Bronchial epithelial cell (primary cell): ENCODE measurements at regions not wholly inside any gene's neighbourhood (a gene's known extent, or its start where the extent isn't known, plus 50 kb on each side); places are given as distances from the start of the nearest gene placed in this dataset.

Source experiments
- DNase-seq: peaks from one replicate; pipeline ENCODE4 v3.0.0-alpha.2; 2010; ENCODE audit warnings: low read depth
- FAIRE-seq: peaks from 2 replicates; lab custom pipeline; 2011; peaks lifted over from hg19 to GRCh38; lab: Jason Lieb, UNC
- H3K27me3 ChIP-seq: 2 replicates; pipeline ENCODE4 v1.5.1; 2011; ENCODE audit warnings: low read length; ENCODE audit not compliant: control insufficient read depth, insufficient read depth
- H3K36me3 ChIP-seq: 2 replicates; pipeline ENCODE4 v1.5.1; 2011; ENCODE audit warnings: low read length; ENCODE audit not compliant: control insufficient read depth, insufficient read depth
- H3K4me3 ChIP-seq: 2 replicates; pipeline ENCODE4 v1.5.1; 2011; ENCODE audit warnings: mild to moderate bottlenecking, low read depth, low read length, control low read depth
- TF ChIP-seq, protein P1 (sequence below): IDR thresholded peaks from 2 replicates; pipeline ENCODE4 v1.5.1; 2011; ENCODE audit warnings: mild to moderate bottlenecking, moderate library complexity, low read length, control low read depth, inconsistent platforms; ENCODE audit not compliant: insufficient read depth, severe bottlenecking

GRCh38 chr1:199466961-199467360 is 560.5 kb upstream of the NR5A2 start:
- H3K4me3 ChIP-seq: no peak overlapping the region
- TF ChIP-seq, protein P1, sequence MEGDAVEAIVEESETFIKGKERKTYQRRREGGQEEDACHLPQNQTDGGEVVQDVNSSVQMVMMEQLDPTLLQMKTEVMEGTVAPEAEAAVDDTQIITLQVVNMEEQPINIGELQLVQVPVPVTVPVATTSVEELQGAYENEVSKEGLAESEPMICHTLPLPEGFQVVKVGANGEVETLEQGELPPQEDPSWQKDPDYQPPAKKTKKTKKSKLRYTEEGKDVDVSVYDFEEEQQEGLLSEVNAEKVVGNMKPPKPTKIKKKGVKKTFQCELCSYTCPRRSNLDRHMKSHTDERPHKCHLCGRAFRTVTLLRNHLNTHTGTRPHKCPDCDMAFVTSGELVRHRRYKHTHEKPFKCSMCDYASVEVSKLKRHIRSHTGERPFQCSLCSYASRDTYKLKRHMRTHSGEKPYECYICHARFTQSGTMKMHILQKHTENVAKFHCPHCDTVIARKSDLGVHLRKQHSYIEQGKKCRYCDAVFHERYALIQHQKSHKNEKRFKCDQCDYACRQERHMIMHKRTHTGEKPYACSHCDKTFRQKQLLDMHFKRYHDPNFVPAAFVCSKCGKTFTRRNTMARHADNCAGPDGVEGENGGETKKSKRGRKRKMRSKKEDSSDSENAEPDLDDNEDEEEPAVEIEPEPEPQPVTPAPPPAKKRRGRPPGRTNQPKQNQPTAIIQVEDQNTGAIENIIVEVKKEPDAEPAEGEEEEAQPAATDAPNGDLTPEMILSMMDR: no peak
- FAIRE-seq (no peak), DNase-seq (no peak)
- H3K36me3 ChIP-seq: no peaks in the 10 kb centered on the region
- no peaks in the 10 kb centered on the region for H3K27me3 ChIP-seq

GRCh38 chr1:199472018-199472417 is 555.5 kb upstream of the NR5A2 start:
- Histone ChIP-seq H3K36me3 (no peaks in the 10 kb centered on the region), H3K27me3 (no peaks in the 10 kb centered on the region), H3K4me3 (no peak overlapping the region)
- TF ChIP-seq, protein P1: no peak
- FAIRE-seq (no peak), DNase-seq (no peak)

DNA sequence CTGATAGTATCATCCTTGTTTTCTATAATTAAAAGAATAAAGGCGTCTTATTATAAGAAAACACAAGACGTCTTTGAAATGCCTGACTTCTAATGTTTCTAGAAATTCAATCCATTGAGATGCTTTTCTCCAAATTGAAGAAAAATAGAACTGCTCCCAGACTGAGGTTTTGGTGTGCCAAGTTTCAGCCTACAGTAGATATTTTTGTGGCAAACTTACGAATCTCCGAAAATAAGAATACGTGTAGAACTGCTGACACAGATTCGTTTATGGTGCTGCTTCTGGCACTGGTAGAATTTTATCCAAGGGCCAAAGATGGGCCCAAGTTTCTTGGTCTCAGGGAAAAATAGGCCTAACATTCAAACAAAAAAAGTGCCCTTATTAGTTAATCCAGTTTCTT is 554.5 kb upstream of the NR5A2 start:
- DNase-seq (no peak), FAIRE-seq (no peak)
- TF ChIP-seq, protein P1: no peak
- no peaks in the 10 kb centered on the region for H3K36me3 ChIP-seq
- no peak overlapping the region for H3K4me3 ChIP-seq
- no peaks in the 10 kb centered on the region for H3K27me3 ChIP-seq

- no peaks in the 10 kb centered on the region for H3K27me3 ChIP-seq
These were observed 552.8 kb upstream of the NR5A2 start for GRCh38 chr1:199474738-199475137.

DNA sequence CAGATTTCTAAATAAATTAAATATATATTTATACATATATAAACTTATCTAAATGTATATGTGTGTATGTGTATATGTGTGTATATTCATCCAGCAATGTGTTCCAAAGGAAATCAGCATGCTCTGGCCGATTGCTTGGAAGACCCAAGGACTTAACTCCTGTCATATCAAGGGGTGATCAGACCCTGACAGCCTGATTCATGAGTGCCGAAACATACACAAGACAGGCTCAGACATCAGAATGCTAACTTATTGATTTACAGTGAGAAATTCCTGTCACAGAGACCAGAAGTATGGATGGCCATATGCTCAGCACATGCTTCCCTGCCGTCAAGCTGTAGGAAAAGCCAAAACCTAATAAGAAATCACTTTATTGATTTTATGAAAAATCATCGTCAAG is 545.1 kb upstream of the NR5A2 start:
- H3K27me3 ChIP-seq: no peaks in the 10 kb centered on the region
- TF ChIP-seq, protein P1: no peak
- H3K36me3 ChIP-seq: no peaks in the 10 kb centered on the region
- H3K4me3 ChIP-seq: no peak overlapping the region
- FAIRE-seq (no peak), DNase-seq (no peak)

More at GRCh38 chr1:199474738-199475137, 552.8 kb upstream of the NR5A2 start:
- no peaks in the 10 kb centered on the region for H3K36me3 ChIP-seq
- FAIRE-seq (no peak), DNase-seq (no peak)
- TF ChIP-seq, protein P1: no peak
- H3K4me3 ChIP-seq: no peak overlapping the region

DNA sequence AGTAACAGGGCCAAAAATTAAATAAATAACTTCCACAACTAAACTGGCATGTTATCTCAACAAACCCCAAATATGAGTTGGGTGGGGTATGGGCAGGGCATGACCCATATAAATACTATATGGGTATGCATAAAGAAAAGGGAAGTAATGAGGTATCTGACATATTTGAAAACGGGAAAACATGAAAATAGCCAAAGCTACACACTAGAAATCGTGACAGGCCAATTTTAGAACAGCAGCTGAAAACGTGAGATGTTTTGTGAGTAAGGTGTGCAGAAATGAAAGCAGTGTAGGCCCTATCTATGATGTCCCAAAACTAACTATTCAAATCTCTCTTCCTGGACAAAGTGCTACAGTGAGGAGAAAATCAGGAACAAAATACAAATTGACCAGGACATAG is 537.9 kb upstream of the NR5A2 start:
- Histone ChIP-seq H3K4me3 (no peak overlapping the region), H3K27me3 (no peaks in the 10 kb centered on the region), H3K36me3 (no peaks in the 10 kb centered on the region)
- DNase-seq (no peak), FAIRE-seq (no peak)
- TF ChIP-seq, protein P1: no peak
